Kidney (tissue), 13 donors: ENCODE measurements at regions not wholly inside any gene's neighbourhood (a gene's known extent, or its start where the extent isn't known, plus 50 kb on each side); places are given as distances from the start of the nearest gene placed in this dataset.

Experiments used
- DNase-seq, 5 donors: peaks; one replicate each; pipeline ENCODE4 v3.0.0-alpha.2; 2013 to 2020
- FAIRE-seq: peaks from 2 replicates; lab custom pipeline; 2012; peaks lifted over from hg19 to GRCh38; lab: Jason Lieb, UNC
- H3K27ac ChIP-seq, 2 donors: one replicate each; pipeline ENCODE4 v1.7.0; 2013; ENCODE audit warnings: low read depth in 2 of 2, low read length in 2 of 2, inconsistent platforms in 1 of 2
- H3K27me3 ChIP-seq: one replicate; pipeline ENCODE4 v1.7.1; 2013; ENCODE audit warnings: low read length, inconsistent platforms; ENCODE audit not compliant: control insufficient read depth, insufficient read depth
- H3K36me3 ChIP-seq, 3 donors: one replicate each; pipeline versions ENCODE4 v1.7.0 to v1.7.1; 2013; ENCODE audit warnings: low read length in 3 of 3, control low read depth in 1 of 3, inconsistent platforms in 1 of 3; ENCODE audit not compliant: insufficient read depth in 3 of 3, control insufficient read depth in 2 of 3
- H3K4me1 ChIP-seq, 3 donors: one replicate each; pipeline versions ENCODE4 v1.7.0 to v1.7.1; 2013; ENCODE audit warnings: low read length in 3 of 3, inconsistent platforms in 1 of 3, low read depth in 1 of 3; ENCODE audit not compliant: control insufficient read depth in 2 of 3, insufficient read depth in 2 of 3
- H3K4me3 ChIP-seq, 3 donors: one replicate each; pipeline versions ENCODE4 v1.7.0 to v1.8.1; 2013; ENCODE audit warnings: low read length in 3 of 3, control low read depth in 1 of 3, inconsistent platforms in 1 of 3
- H3K9ac ChIP-seq, 3 donors: one replicate each; pipeline versions ENCODE4 v1.7.0 to v1.7.1; 2013; ENCODE audit warnings: low read length in 3 of 3, control low read depth in 1 of 3, inconsistent platforms in 1 of 3
- H3K9me3 ChIP-seq, 3 donors: one replicate each; pipeline versions ENCODE4 v1.7.0 to v1.7.1; 2013; ENCODE audit warnings: low read length in 3 of 3, control low read depth in 1 of 3, inconsistent platforms in 1 of 3; ENCODE audit not compliant: control insufficient read depth in 2 of 3, insufficient read depth in 1 of 3
- intact Hi-C: fragments of 100-400 bp; cut with DNase I; formaldehyde crosslinking; loops from one replicate; pipeline ENCODE4 v1.11.1; 2022
- TF ChIP-seq, protein P1 (sequence below): IDR thresholded peaks from 3 replicates; pipeline ENCODE4 v1.5.1; 2012; ENCODE audit warnings: mild to moderate bottlenecking, moderate library complexity, borderline replicate concordance; ENCODE audit not compliant: insufficient read depth; ENCODE audit errors: extremely low read depth
- donor health status: control.
- donor health status: control.
- donor health status: control.
- donor health status: control.
- donor health status: control.
- donor health status: DM: yes; HTN: yes; CAD: no.
- donor health status: Normal renal cell carcinoma (clear cell type).

DNA sequence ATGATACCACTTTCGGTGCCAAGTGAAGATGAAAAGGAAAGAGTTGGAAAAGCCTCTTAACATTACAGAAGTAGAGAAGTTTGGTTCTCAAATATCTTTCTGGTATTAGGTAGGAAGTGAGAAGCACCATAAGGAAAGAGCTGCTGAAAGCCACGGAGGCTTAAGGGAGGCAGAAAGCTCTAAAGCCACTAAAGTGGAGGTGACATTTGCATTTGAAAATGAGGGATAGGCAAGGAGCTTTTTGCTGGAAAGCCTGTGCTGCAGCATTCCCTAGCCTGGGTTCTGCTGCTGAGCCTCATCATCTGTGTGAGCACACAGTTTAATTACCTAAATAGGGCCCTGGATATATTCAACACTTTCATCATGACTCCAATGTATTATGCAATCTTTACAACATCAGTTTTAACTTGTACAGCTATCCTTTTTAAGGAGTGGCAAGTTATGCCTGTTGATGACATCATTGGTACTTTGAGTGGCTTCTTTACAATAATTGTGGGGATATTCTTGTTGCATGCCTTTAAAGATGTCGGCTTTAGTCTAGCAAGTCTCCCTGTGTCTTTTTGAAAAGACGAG is 315.4 kb downstream of the RBM26 start:
- Histone ChIP-seq H3K9ac (no peak overlapping the region), H3K9me3 (no peaks in the 10 kb centered on the region), H3K27me3 (no peaks in the 10 kb centered on the region), H3K36me3 (no peaks in the 10 kb centered on the region), H3K4me3 (no peak overlapping the region), H3K4me1 (no peaks in the 10 kb centered on the region), H3K27ac (no peak overlapping the region)
- DNase-seq (no peak), FAIRE-seq (no peak)
- TF ChIP-seq, protein P1, sequence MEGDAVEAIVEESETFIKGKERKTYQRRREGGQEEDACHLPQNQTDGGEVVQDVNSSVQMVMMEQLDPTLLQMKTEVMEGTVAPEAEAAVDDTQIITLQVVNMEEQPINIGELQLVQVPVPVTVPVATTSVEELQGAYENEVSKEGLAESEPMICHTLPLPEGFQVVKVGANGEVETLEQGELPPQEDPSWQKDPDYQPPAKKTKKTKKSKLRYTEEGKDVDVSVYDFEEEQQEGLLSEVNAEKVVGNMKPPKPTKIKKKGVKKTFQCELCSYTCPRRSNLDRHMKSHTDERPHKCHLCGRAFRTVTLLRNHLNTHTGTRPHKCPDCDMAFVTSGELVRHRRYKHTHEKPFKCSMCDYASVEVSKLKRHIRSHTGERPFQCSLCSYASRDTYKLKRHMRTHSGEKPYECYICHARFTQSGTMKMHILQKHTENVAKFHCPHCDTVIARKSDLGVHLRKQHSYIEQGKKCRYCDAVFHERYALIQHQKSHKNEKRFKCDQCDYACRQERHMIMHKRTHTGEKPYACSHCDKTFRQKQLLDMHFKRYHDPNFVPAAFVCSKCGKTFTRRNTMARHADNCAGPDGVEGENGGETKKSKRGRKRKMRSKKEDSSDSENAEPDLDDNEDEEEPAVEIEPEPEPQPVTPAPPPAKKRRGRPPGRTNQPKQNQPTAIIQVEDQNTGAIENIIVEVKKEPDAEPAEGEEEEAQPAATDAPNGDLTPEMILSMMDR, result no peak
- intact Hi-C loops, result no loop called here

DNA sequence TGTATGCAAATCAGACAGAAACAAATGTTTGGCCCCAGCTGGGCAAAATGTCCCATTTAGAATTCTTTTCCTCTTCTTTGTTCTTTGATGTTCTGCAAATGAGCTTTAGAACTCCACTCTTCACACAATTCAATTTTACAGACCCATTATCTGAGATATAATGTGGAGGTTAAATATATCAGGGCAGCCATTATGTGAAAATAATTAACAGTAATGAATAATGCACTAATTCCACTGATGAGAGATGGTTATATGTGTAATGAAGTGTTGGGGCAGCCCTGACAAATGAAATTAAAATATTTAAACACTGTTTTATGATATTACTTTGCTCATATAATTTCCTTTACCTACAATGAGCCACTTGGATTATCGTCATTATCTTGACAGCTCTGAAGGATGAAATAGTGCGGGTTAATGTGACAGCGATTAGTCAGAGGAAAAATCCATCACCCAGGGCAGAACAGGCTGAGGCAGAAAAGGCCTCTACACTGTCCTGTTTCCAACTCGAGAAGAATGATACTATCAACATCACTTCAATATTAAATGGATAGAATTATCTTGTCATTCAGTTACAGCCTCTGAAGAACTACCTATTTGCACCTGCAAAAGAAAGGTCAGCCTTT is 321.1 kb downstream of the RBM26 start:
- no peaks in the 10 kb centered on the region for H3K4me1 ChIP-seq
- intact Hi-C loops, result no loop called here
- no peak overlapping the region for H3K27ac ChIP-seq
- H3K9me3 ChIP-seq, result no peaks in the 10 kb centered on the region
- TF ChIP-seq, protein P1, result no peak
- H3K36me3 ChIP-seq, result no peaks in the 10 kb centered on the region
- no peak overlapping the region for H3K4me3 ChIP-seq
- FAIRE-seq, result no peak
- H3K27me3 ChIP-seq, result no peaks in the 10 kb centered on the region
- no peak overlapping the region for H3K9ac ChIP-seq
- no peak for DNase-seq

DNA sequence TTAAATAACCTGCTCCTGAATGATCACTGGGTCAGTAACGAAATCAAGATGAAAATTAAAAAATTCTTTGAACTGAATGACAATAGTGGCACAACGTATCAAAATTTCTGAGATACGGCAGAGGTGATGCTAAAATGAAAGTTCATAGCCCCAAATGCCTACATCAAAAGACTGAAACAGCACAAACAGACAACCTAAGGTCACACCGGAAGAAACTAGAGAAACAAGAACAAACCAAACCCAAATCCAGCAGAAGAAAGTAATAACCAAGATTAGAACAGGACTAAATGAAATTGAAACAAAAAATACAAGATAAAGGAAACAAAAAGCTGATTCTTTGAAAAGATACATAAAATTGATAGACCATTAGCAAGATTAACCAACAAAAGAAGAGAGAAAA is 324.1 kb downstream of the RBM26 start:
- Histone ChIP-seq H3K27me3 (no peaks in the 10 kb centered on the region), H3K27ac (no peak overlapping the region), H3K4me1 (no peaks in the 10 kb centered on the region), H3K9me3 (no peaks in the 10 kb centered on the region), H3K9ac (no peak overlapping the region), H3K4me3 (no peak overlapping the region), H3K36me3 (no peaks in the 10 kb centered on the region)
- TF ChIP-seq, protein P1, result no peak
- FAIRE-seq, result no peak
- intact Hi-C loops, result no loop called here
- no peak for DNase-seq
